ENCODE measurements at regions not wholly inside any gene's neighbourhood (a gene's known extent, or its start where the extent isn't known, plus 50 kb on each side); places are given as distances from the start of the nearest gene placed in this dataset.
A peak's percentile ranks its signal among the peaks of the same experiment; 100 is the strongest.
"Not testable (repeated sequence)": the region's sequence is repeated elsewhere in the genome, so short reads cannot be mapped to it uniquely, and the experiment has no call there.

DNA sequence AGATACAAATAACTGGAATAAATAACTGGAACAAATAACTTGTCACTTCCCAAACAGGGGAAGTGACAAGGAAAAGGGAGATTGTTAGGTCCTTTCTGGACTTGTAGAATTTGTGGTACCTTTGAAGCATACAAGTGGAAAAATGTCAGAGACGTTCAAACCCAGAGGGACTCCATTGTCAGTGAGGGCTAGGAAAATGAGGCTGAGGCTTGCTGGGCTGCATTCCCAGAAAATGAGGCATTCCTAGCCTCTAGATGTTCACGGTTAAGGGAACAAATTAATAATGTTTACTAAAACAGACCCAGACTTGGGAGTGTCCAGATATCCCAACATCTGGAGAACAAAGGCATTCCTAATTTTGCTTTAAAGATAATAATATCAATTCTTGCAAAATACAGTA is 1158.0 kb downstream of the PCDH9 start:
- not testable (repeated sequence) for H3K27me3 ChIP-seq (ENCODE audit: control insufficient read depth, insufficient read depth, low read length); H3K9me3 ChIP-seq (ENCODE audit: control insufficient read depth, insufficient read depth, low read length); H3K4me1 ChIP-seq (ENCODE audit: control insufficient read depth, insufficient read depth, low read length); H3K27ac ChIP-seq (ENCODE audit: low read depth, low read length); H3K9ac ChIP-seq (ENCODE audit: low read depth, low read length); H3K36me3 ChIP-seq (ENCODE audit: control insufficient read depth, insufficient read depth, low read length); H3K4me3 ChIP-seq (ENCODE audit: low read depth, low read length)

DNA sequence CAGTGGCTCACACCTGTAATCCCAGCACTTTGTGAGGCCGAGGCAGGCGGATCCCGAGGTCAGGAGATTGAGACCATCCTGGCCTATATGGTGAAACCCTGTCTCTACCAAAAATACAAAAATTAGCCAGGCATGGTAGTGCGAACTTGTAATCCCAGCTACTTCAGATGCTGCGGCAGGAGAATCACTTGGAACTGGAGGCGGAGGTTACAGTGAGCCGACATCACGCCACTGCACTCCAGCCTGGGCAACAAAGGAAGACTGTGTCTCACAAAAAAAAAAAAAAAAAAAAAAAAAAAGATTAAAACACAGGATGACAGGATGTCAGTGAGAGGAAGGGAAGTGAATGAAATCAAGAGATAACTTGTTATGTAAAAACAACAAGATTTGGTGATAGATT is 1158.5 kb downstream of the PCDH9 start:
- H3K27me3 ChIP-seq (ENCODE audit: control insufficient read depth, insufficient read depth, low read length) = no peaks in the 10 kb centered on the region
- no peak overlapping the region for H3K9ac ChIP-seq (ENCODE audit: low read depth, low read length)
- H3K4me1 ChIP-seq (ENCODE audit: control insufficient read depth, insufficient read depth, low read length) = no peaks in the 10 kb centered on the region
- H3K36me3 ChIP-seq (ENCODE audit: control insufficient read depth, insufficient read depth, low read length) = no peaks in the 10 kb centered on the region
- H3K4me3 ChIP-seq (ENCODE audit: low read depth, low read length) = no peak overlapping the region
- H3K9me3 ChIP-seq (ENCODE audit: control insufficient read depth, insufficient read depth, low read length) = no peaks in the 10 kb centered on the region
- no peak overlapping the region for H3K27ac ChIP-seq (ENCODE audit: low read depth, low read length)

DNA sequence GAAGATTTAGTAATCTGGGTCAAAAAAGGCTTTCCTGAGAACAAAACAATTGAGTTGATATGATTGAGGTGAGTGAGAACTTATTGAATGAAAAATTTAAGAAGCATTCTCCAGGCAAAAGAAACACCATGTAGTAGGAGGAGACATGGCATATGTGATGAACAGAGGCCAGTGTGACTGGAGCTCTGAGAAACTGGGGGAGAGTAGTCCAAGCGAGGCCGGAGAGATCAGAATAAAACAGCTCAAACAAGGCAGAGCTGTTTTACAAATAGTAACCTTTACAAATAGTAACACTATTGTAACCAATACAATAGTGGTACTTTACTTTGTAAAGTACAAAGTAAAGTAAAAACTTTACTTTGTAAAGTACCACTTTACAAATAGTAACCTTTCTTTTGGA is 1159.1 kb downstream of the PCDH9 start:
- no peak overlapping the region for H3K9ac ChIP-seq (ENCODE audit: low read depth, low read length)
- H3K36me3 ChIP-seq (ENCODE audit: control insufficient read depth, insufficient read depth, low read length) = no peaks in the 10 kb centered on the region
- H3K9me3 ChIP-seq (ENCODE audit: control insufficient read depth, insufficient read depth, low read length) = no peaks in the 10 kb centered on the region
- H3K4me1 ChIP-seq (ENCODE audit: control insufficient read depth, insufficient read depth, low read length) = no peaks in the 10 kb centered on the region
- no peak overlapping the region for H3K4me3 ChIP-seq (ENCODE audit: low read depth, low read length)
- no peaks in the 10 kb centered on the region for H3K27me3 ChIP-seq (ENCODE audit: control insufficient read depth, insufficient read depth, low read length)
- H3K27ac ChIP-seq (ENCODE audit: low read depth, low read length) = no peak overlapping the region

DNA sequence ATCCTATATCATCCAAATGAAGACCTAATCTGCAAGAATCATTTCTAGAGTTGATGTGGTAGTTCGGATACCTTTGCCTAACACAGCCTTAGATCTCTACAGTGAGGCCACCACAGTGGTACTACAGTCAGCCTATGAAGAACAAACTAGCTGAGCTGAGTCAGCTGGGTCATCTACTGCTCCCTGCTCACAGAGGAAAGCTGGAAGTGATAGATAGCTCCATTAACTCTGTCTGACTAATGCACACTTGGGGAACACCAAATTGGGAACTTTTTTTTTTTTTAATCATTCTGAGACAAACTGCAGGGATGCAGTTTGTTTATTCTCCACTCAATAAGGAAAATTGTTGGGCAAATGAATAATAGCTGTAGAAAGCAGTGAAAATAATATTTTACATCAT is 1160.6 kb downstream of the PCDH9 start:
- Histone ChIP-seq H3K4me1 (ENCODE audit: control insufficient read depth, insufficient read depth, low read length) (no peaks in the 10 kb centered on the region), H3K36me3 (ENCODE audit: control insufficient read depth, insufficient read depth, low read length) (no peaks in the 10 kb centered on the region), H3K9me3 (ENCODE audit: control insufficient read depth, insufficient read depth, low read length) (no peaks in the 10 kb centered on the region), H3K4me3 (ENCODE audit: low read depth, low read length) (no peak overlapping the region), H3K27me3 (ENCODE audit: control insufficient read depth, insufficient read depth, low read length) (no peaks in the 10 kb centered on the region), H3K9ac (ENCODE audit: low read depth, low read length) (no peak overlapping the region), H3K27ac (ENCODE audit: low read depth, low read length) (no peak overlapping the region)

DNA sequence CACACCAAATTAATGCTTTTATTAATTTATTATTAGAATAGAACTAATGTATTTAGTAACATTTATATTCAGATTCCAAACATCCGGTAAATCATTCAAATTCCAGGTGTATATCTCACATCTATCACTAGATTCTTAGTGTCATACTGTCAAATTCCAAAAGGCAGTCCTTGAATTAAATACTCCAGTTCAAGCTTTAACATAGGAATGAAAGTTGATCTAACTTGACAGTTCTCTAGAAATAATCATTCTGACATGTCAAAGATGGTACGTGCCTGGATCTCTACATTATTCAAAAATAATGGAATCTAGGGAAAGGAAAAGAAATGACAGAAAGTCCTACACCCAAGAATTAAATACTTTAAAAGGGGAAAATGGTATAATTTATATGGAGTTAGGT is 1161.5 kb downstream of the PCDH9 start:
- no peaks in the 10 kb centered on the region for H3K4me1 ChIP-seq (ENCODE audit: control insufficient read depth, insufficient read depth, low read length)
- no peak overlapping the region for H3K27ac ChIP-seq (ENCODE audit: low read depth, low read length)
- H3K27me3 ChIP-seq (ENCODE audit: control insufficient read depth, insufficient read depth, low read length) = no peaks in the 10 kb centered on the region
- H3K9ac ChIP-seq (ENCODE audit: low read depth, low read length) = no peak overlapping the region
- H3K36me3 ChIP-seq (ENCODE audit: control insufficient read depth, insufficient read depth, low read length) = no peaks in the 10 kb centered on the region
- H3K4me3 ChIP-seq (ENCODE audit: low read depth, low read length) = no peak overlapping the region
- H3K9me3 ChIP-seq (ENCODE audit: control insufficient read depth, insufficient read depth, low read length) = no peaks in the 10 kb centered on the region

DNA sequence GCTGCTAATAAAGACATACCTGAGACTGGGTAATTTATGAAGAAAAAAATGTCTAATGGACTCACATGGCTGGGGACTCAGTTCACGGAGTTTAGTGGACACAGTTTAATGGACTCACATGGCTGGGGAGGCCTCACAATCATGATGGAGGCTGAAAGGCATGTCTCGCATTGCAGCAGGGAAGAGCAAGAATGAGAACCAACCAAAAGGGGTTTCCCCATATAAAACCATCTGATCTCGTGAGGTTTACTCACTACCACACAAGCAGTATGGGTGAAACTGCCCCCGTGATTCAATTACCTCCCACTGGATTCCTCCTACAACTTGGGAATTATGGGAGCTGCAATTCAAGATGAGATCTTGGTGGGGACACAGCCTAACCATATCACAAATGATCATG is 1181.2 kb downstream of the PCDH9 start:
- H3K27me3 ChIP-seq (ENCODE audit: control insufficient read depth, insufficient read depth, low read length) = no peaks in the 10 kb centered on the region
- no peak overlapping the region for H3K27ac ChIP-seq (ENCODE audit: low read depth, low read length)
- H3K36me3 ChIP-seq (ENCODE audit: control insufficient read depth, insufficient read depth, low read length) = no peaks in the 10 kb centered on the region
- no peaks in the 10 kb centered on the region for H3K4me1 ChIP-seq (ENCODE audit: control insufficient read depth, insufficient read depth, low read length)
- H3K9ac ChIP-seq (ENCODE audit: low read depth, low read length) = no peak overlapping the region
- H3K4me3 ChIP-seq (ENCODE audit: low read depth, low read length) = no peak overlapping the region
- H3K9me3 ChIP-seq (ENCODE audit: control insufficient read depth, insufficient read depth, low read length) = no peaks in the 10 kb centered on the region

DNA sequence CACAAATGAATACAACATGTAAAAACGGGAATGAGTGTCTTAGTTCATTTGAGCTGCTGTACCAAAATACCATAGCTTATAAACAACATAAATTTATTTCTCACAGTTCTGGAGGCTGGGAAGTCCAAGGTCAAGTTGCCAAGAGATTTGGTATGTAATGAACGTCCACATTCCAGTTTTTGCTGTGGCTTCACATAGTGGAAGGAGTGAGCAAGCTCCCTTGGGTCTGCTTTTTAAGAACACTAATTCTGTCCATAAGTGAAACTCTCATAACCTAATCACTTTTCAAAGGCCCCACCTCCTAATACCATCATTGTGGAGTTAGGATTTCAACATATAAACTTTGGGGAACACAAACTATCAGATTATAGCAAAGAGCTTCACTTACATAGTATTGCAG is 1189.6 kb downstream of the PCDH9 start:
- Histone ChIP-seq H3K36me3 (ENCODE audit: control insufficient read depth, insufficient read depth, low read length) (no peaks in the 10 kb centered on the region), H3K9me3 (ENCODE audit: control insufficient read depth, insufficient read depth, low read length) (no peaks in the 10 kb centered on the region), H3K9ac (ENCODE audit: low read depth, low read length) (no peak overlapping the region), H3K4me1 (ENCODE audit: control insufficient read depth, insufficient read depth, low read length) (no peaks in the 10 kb centered on the region), H3K27me3 (ENCODE audit: control insufficient read depth, insufficient read depth, low read length) (no peaks in the 10 kb centered on the region), H3K4me3 (ENCODE audit: low read depth, low read length) (no peak overlapping the region), H3K27ac (ENCODE audit: low read depth, low read length) (no peak overlapping the region)

DNA sequence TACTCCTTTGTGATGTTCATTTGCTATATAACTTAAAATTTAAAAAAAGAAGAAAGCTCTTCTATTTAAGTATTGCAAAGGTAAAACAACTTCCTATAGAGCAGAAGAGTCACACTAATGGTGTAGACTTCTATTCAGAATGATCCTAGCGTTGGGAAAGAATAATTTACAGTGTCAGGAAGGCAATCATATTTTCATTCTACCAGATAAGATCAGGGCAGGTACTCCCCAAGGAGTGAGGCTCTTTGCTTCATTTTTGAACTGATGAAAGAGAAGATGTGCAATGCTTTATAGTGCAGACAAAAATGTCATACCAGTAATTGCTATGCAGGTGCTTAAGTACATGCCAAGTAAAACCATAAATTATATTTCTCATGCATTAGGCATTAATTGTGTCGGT is 1193.0 kb downstream of the PCDH9 start:
- H3K27ac ChIP-seq (ENCODE audit: low read depth, low read length) = no peak overlapping the region
- H3K4me1 ChIP-seq (ENCODE audit: control insufficient read depth, insufficient read depth, low read length) = peaks cover 22% of the 10 kb centered on the region
- no peaks in the 10 kb centered on the region for H3K9me3 ChIP-seq (ENCODE audit: control insufficient read depth, insufficient read depth, low read length)
- no peak overlapping the region for H3K4me3 ChIP-seq (ENCODE audit: low read depth, low read length)
- H3K27me3 ChIP-seq (ENCODE audit: control insufficient read depth, insufficient read depth, low read length) = no peaks in the 10 kb centered on the region
- H3K36me3 ChIP-seq (ENCODE audit: control insufficient read depth, insufficient read depth, low read length) = no peaks in the 10 kb centered on the region
- H3K9ac ChIP-seq (ENCODE audit: low read depth, low read length) = no peak overlapping the region

DNA sequence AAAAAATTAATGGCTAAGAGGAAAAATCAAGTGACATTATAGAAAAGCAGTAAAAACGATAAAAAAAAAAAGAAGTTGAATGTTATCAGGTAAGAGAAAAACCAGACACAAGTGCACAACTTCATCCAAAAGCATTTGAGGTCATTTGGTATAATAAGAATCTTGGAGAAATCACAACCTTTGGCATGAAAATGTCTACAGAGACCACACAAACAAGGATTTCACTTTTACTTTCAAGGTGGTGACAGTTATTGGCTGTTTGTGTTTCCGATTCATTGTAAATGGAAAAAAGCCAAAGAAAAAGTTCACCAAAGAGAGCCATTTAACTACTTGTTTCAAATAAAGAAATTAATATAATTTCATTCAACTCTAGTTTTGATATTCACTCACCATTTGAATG is 1193.5 kb downstream of the PCDH9 start:
- H3K27ac ChIP-seq (ENCODE audit: low read depth, low read length) = no peak overlapping the region
- no peaks in the 10 kb centered on the region for H3K27me3 ChIP-seq (ENCODE audit: control insufficient read depth, insufficient read depth, low read length)

DNA sequence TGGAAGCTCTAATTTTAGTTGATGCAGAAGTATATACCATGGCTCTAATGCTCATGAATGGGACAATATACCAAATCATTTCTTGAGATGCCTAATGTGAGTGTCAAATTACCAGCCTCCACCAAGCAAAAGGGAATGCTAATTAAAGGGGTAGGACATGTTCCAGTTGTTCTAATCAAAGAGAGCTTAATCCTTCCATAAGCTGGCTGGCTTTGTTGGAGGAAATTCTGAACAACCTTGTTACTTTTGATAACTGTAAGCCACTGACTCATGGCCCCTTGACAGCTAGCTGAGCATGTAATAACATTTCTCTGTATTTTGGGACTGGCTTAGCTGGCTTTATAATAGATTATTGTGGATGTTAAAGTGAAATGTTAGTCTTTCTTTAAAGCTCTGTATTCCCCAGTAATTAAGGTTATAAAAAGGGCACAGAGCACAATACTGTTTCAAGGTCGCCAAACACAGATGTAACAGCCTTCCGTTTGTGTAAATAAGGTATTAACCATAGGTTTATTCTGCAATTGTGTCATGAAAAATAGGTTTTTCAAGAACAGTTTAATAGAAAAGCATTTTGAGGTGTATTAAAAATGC is 1194.0 kb downstream of the PCDH9 start:
- Histone ChIP-seq H3K27ac (ENCODE audit: low read depth, low read length) (no peak overlapping the region), H3K4me3 (ENCODE audit: low read depth, low read length) (no peak overlapping the region), H3K36me3 (ENCODE audit: control insufficient read depth, insufficient read depth, low read length) (no peaks in the 10 kb centered on the region), H3K4me1 (ENCODE audit: control insufficient read depth, insufficient read depth, low read length) (peaks cover 30% of the 10 kb centered on the region), H3K27me3 (ENCODE audit: control insufficient read depth, insufficient read depth, low read length) (no peaks in the 10 kb centered on the region), H3K9me3 (ENCODE audit: control insufficient read depth, insufficient read depth, low read length) (no peaks in the 10 kb centered on the region), H3K9ac (ENCODE audit: low read depth, low read length) (no peak overlapping the region)

More for the DNA sequence above, 1193.5 kb downstream of the PCDH9 start:
- Histone ChIP-seq H3K4me3 (ENCODE audit: low read depth, low read length) (no peak overlapping the region), H3K4me1 (ENCODE audit: control insufficient read depth, insufficient read depth, low read length) (peaks cover 27% of the 10 kb centered on the region), H3K9me3 (ENCODE audit: control insufficient read depth, insufficient read depth, low read length) (no peaks in the 10 kb centered on the region), H3K36me3 (ENCODE audit: control insufficient read depth, insufficient read depth, low read length) (no peaks in the 10 kb centered on the region), H3K9ac (ENCODE audit: low read depth, low read length) (no peak overlapping the region)

DNA sequence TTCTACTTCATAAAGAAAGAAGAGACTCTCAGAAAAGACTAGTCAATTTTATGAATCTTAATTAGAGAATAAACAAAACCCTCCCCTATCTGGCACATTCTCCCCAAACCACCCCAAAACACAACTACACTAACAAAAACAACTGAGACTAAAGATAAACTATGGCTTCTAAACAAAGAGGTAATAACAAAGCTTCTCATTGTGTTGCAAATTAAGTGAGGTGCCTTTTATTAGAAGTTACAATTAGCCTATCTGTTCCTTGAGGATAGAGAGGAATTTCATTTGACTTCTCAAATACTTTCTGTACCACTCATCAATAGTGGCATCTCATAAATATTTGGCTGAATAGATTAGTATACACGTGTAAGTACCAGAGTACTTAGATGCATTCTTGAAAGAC is 1196.2 kb downstream of the PCDH9 start:
- Histone ChIP-seq H3K27me3 (ENCODE audit: control insufficient read depth, insufficient read depth, low read length) (no peaks in the 10 kb centered on the region), H3K9ac (ENCODE audit: low read depth, low read length) (no peak overlapping the region), H3K36me3 (ENCODE audit: control insufficient read depth, insufficient read depth, low read length) (no peaks in the 10 kb centered on the region), H3K27ac (ENCODE audit: low read depth, low read length) (peak overlapping the region; percentile 6), H3K9me3 (ENCODE audit: control insufficient read depth, insufficient read depth, low read length) (no peaks in the 10 kb centered on the region), H3K4me1 (ENCODE audit: control insufficient read depth, insufficient read depth, low read length) (peaks cover 30% of the 10 kb centered on the region), H3K4me3 (ENCODE audit: low read depth, low read length) (no peak overlapping the region)

DNA sequence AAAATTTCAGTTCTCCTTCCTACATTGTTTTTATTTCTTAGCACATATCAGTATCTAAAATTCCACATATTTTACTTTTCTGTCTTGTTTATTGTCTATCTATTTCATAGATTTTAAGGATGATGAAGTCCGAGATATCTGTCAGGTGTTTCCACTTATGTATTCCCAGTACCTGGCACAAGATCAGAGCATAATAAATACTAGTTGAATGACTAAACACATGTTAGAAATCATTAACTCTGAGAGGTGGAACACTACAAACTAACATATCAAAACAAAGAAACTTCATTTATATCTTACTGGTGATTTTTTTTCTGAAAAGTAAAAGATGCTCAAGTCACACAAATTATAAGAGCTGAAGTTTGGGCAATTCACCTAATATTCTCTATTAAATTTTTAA is 1208.3 kb downstream of the PCDH9 start:
- Histone ChIP-seq H3K4me1 (ENCODE audit: control insufficient read depth, insufficient read depth, low read length) (no peaks in the 10 kb centered on the region), H3K9me3 (ENCODE audit: control insufficient read depth, insufficient read depth, low read length) (no peaks in the 10 kb centered on the region), H3K9ac (ENCODE audit: low read depth, low read length) (no peak overlapping the region), H3K36me3 (ENCODE audit: control insufficient read depth, insufficient read depth, low read length) (no peaks in the 10 kb centered on the region), H3K27ac (ENCODE audit: low read depth, low read length) (no peak overlapping the region), H3K27me3 (ENCODE audit: control insufficient read depth, insufficient read depth, low read length) (no peaks in the 10 kb centered on the region), H3K4me3 (ENCODE audit: low read depth, low read length) (no peak overlapping the region)
